Glutamatergic neuron (in vitro differentiated cells): ENCODE measurements at regions not wholly inside any gene's neighbourhood (a gene's known extent, or its start where the extent isn't known, plus 50 kb on each side); places are given as distances from the start of the nearest gene placed in this dataset.

ENCODE experiments used
- DNase-seq: peaks from one replicate; pipeline ENCODE4 v3.0.0; 2022
- H3K27ac Mint-ChIP-seq: one replicate; pipeline ENCODE4 v1.8.0; 2020; ENCODE audit warnings: mild to moderate bottlenecking, mixed read lengths, inconsistent platforms; ENCODE audit not compliant: unreplicated experiment
- H3K27me3 Mint-ChIP-seq: one replicate; pipeline ENCODE4 v1.8.0; 2020; ENCODE audit warnings: mild to moderate bottlenecking, moderate library complexity, mixed read lengths, inconsistent platforms; ENCODE audit not compliant: unreplicated experiment
- H3K36me3 Mint-ChIP-seq: one replicate; pipeline ENCODE4 v1.8.0; 2020; ENCODE audit warnings: mild to moderate bottlenecking, mixed read lengths, inconsistent platforms; ENCODE audit not compliant: unreplicated experiment
- H3K4me1 Mint-ChIP-seq: one replicate; pipeline ENCODE4 v1.8.0; 2020; ENCODE audit warnings: mild to moderate bottlenecking, low read depth, mixed read lengths, inconsistent platforms; ENCODE audit not compliant: unreplicated experiment
- H3K4me3 Mint-ChIP-seq: one replicate; pipeline ENCODE4 v1.8.0; 2020; ENCODE audit warnings: mild to moderate bottlenecking, mixed read lengths, inconsistent platforms; ENCODE audit not compliant: unreplicated experiment
- H3K9me3 Mint-ChIP-seq: one replicate; pipeline ENCODE4 v1.8.0; 2020; ENCODE audit warnings: mild to moderate bottlenecking, moderate library complexity, mixed read lengths, inconsistent platforms; ENCODE audit not compliant: unreplicated experiment
- TF ChIP-seq, protein P1 (sequence below): fragments of 200-600 bp; sonication (generic); IDR thresholded peaks from one replicate; pipeline ENCODE4 v1.5.0; 2021; ENCODE audit not compliant: partially characterized antibody, unreplicated experiment

DNA sequence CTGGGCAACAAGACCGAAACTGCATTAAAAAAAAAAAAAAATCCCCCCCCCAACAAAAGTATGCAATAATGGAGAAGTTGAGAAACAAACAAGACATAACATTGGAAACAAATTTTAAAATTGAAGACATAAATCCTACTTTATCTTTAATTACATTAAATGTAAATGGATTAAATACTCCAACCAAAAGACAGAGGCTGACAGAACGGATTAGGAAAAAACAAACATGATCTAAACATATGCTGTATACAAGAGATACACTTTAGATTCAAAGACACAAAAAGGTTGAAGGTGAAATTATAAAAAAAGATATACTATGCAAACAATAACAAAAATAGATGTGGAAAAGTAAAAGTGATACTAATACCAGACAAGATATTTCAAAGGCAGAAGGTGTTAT is 350.8 kb upstream of the RGPD4 start:
- no peak overlapping the region for H3K27ac Mint-ChIP-seq
- peaks cover 4% of the 10 kb centered on the region for H3K9me3 Mint-ChIP-seq
- no peaks in the 10 kb centered on the region for H3K27me3 Mint-ChIP-seq
- TF ChIP-seq, protein P1, sequence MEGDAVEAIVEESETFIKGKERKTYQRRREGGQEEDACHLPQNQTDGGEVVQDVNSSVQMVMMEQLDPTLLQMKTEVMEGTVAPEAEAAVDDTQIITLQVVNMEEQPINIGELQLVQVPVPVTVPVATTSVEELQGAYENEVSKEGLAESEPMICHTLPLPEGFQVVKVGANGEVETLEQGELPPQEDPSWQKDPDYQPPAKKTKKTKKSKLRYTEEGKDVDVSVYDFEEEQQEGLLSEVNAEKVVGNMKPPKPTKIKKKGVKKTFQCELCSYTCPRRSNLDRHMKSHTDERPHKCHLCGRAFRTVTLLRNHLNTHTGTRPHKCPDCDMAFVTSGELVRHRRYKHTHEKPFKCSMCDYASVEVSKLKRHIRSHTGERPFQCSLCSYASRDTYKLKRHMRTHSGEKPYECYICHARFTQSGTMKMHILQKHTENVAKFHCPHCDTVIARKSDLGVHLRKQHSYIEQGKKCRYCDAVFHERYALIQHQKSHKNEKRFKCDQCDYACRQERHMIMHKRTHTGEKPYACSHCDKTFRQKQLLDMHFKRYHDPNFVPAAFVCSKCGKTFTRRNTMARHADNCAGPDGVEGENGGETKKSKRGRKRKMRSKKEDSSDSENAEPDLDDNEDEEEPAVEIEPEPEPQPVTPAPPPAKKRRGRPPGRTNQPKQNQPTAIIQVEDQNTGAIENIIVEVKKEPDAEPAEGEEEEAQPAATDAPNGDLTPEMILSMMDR, result no peak
- no peak for DNase-seq
- no peak overlapping the region for H3K4me3 Mint-ChIP-seq
- H3K4me1 Mint-ChIP-seq, result no peaks in the 10 kb centered on the region
- H3K36me3 Mint-ChIP-seq, result peaks cover 7% of the 10 kb centered on the region

DNA sequence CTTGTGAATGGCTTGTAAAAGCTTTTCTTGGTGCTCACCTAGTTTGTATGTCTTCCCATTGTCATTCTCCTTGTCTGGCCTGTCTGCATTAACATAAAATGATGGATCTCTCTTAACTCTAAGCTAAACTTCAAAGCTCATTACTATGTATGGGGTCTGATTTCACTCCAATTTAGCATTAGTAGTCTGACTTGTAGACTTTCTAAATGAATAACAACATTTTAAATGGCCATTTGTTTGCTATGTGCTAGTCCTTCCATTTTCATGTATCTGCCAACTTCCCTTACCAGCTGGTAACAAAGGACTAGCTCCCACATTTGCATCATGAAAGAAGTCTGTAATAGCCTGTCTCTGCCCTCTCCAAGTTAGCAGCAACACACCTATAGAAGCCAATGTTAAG is 324.2 kb upstream of the RGPD4 start:
- H3K4me1 Mint-ChIP-seq, result peaks cover 7% of the 10 kb centered on the region

DNA sequence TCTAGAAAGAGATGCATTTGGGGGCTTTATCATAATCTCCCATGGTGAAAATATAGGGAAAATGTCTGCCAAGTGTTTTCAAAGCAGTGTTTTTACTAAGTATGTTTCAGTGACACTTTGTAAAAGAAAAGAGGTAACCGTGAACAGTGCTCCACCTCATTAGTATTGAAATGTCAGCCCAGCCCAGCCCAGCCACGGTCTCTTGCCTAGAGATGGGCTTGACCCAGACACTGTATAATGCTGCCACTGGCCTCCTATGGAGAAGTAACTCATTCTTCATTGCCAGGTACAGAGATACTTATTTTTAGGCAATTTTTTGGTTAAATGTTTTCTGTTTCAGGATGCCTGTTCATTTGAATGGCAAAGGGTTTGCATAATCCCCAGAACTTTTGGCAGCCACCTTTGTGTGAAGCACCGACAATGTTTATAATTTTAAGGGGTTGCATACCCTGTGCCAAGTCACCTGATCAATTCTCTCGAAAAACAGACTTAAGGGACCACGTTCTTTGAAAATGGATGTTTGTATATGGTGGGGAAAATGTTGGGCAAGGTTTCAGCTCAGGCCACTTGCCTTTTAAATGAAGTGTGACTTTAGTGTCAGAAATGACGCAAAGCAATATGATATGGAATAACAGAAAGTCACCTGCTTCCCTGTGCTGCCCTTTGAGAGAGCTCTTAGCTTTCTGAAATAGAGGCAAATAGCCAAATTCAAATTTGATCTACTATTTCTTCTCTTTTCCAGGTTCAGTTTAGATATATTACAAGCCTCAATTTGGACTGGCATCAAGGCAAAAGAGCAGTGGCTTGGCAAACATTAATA is 314.5 kb upstream of the RGPD4 start:
- Mint-ChIP-seq H3K4me1 (no peaks in the 10 kb centered on the region), H3K36me3 (no peaks in the 10 kb centered on the region)

More for the DNA sequence above, 324.2 kb upstream of the RGPD4 start:
- no peaks in the 10 kb centered on the region for H3K27me3 Mint-ChIP-seq
- no peaks in the 10 kb centered on the region for H3K36me3 Mint-ChIP-seq
- no peak for DNase-seq
- H3K9me3 Mint-ChIP-seq, result no peaks in the 10 kb centered on the region
- TF ChIP-seq, protein P1, result no peak
- H3K4me3 Mint-ChIP-seq, result no peak overlapping the region
- H3K27ac Mint-ChIP-seq, result no peak overlapping the region

DNA sequence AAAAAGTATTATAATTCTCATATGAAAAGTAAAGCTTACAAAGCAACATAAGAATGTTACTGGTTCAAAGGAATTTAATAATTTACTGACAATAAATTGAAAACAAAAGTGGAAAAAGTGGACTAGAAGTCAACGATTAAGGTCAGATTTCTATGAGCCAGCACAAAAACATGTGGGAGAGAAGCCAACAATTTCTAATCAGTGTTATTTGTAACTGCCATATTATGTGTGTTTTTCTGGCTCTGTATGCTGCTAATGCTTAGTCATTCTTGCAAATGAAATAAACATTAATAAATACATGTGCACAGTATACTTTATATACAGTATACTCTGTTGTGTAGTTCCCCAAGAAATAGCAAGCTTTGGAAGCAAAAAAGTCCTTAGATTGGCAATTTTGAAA is 301.3 kb upstream of the RGPD4 start:
- Mint-ChIP-seq H3K4me1 (peaks cover 10% of the 10 kb centered on the region), H3K4me3 (no peak overlapping the region), H3K27me3 (peaks cover 4% of the 10 kb centered on the region), H3K27ac (no peak overlapping the region), H3K36me3 (no peaks in the 10 kb centered on the region), H3K9me3 (peaks cover 7% of the 10 kb centered on the region)
- TF ChIP-seq, protein P1, result no peak
- no peak for DNase-seq

More for the DNA sequence above, 314.5 kb upstream of the RGPD4 start:
- DNase-seq, result no peak
- Mint-ChIP-seq H3K4me3 (no peak overlapping the region), H3K9me3 (peaks cover 2% of the 10 kb centered on the region), H3K27me3 (peaks cover 2% of the 10 kb centered on the region), H3K27ac (no peak overlapping the region)
- TF ChIP-seq, protein P1, result no peak

DNA sequence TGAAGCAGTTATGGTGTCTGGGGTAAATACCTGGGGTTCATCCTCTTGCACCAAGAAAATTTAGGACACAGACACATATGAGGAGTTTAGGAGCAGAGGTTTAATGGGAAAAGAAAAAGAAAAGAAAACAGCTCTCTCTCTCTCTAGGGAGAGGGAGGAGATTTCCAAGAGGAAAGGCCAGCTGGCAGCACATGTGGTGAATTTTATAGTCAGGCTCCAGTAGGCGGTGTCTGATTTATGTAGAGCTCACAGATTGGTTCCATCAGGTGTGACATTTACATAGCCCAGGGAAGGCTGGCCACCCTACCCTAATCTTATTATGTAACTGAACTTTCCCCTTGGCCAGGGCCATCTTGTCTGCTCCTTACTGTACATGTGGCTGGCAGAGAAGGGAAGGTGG is 297.5 kb upstream of the RGPD4 start:
- Mint-ChIP-seq H3K36me3 (no peaks in the 10 kb centered on the region), H3K27ac (peak overlapping the region; percentile 94), H3K27me3 (peaks cover 4% of the 10 kb centered on the region), H3K4me1 (peaks cover 18% of the 10 kb centered on the region), H3K4me3 (peak overlapping the region; percentile 74), H3K9me3 (peaks cover 7% of the 10 kb centered on the region)
- TF ChIP-seq, protein P1, result no peak
- DNase-seq, result peak; percentile 72
